Neutrophil (primary cell): ENCODE measurements at regions not wholly inside any gene's neighbourhood (a gene's known extent, or its start where the extent isn't known, plus 50 kb on each side); places are given as distances from the start of the nearest gene placed in this dataset.

Experiments used
- H3K27ac ChIP-seq: fragments of 200-600 bp; sonication (generic); 2 replicates; pipeline ENCODE4 v1.5.1; 2016; ENCODE audit warnings: mild to moderate bottlenecking, moderate library complexity
- H3K27me3 ChIP-seq: fragments of 200-600 bp; sonication (generic); 2 replicates; pipeline ENCODE4 v1.6.0; 2016; ENCODE audit warnings: mild to moderate bottlenecking
- H3K36me3 ChIP-seq: fragments of 200-600 bp; sonication (generic); 2 replicates; pipeline ENCODE4 v1.5.1; 2017
- H3K4me1 ChIP-seq, 2 experiments: fragments of 200-600 bp in 1 of 2; sonication (generic) in 1 of 2; 1 replicate in 1 of 2; 2 replicates in 1 of 2; pipeline versions ENCODE4 v1.5.1 to v1.6.1; 2013 to 2016; ENCODE audit warnings: low read depth in 1 of 2, low read length in 1 of 2, mild to moderate bottlenecking in 1 of 2, moderate library complexity in 1 of 2; ENCODE audit not compliant: control insufficient read depth in 1 of 2, insufficient read depth in 1 of 2
- H3K4me3 ChIP-seq, 2 experiments: fragments of 200-600 bp in 1 of 2; sonication (generic) in 1 of 2; 1 replicate in 1 of 2; 2 replicates in 1 of 2; pipeline ENCODE4 v1.5.1; 2013 to 2016; ENCODE audit warnings: low read depth in 1 of 2, low read length in 1 of 2, mild to moderate bottlenecking in 1 of 2, moderate library complexity in 1 of 2
- H3K9me3 ChIP-seq: fragments of 200-600 bp; sonication (generic); 2 replicates; pipeline ENCODE4 v1.5.1; 2016
- TF ChIP-seq, protein P1 (sequence below): fragments of 200-600 bp; sonication (generic); IDR thresholded peaks from 2 replicates; pipeline ENCODE4 v1.5.1; 2016; ENCODE audit warnings: antibody characterized with exemption

DNA sequence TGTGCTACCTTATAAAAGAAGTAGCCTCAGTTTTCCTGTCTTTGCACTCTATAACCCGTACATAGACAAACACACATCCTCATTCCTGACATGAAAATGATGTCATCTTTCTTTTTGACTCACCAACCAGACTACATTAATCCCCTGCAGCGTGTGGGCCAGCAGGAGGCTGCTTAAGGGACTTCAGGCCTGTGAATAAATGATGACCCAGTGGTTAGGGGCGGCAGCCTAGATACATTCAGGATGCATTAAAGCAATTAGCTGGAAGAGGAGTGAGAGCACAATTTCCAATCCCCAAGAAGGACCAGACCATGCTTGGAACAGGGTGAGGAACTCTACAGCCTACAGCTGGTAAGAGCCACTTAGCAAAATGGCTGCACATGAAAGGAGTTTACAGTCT is 57.3 kb upstream of the KLF7 start:
- TF ChIP-seq, protein P1, sequence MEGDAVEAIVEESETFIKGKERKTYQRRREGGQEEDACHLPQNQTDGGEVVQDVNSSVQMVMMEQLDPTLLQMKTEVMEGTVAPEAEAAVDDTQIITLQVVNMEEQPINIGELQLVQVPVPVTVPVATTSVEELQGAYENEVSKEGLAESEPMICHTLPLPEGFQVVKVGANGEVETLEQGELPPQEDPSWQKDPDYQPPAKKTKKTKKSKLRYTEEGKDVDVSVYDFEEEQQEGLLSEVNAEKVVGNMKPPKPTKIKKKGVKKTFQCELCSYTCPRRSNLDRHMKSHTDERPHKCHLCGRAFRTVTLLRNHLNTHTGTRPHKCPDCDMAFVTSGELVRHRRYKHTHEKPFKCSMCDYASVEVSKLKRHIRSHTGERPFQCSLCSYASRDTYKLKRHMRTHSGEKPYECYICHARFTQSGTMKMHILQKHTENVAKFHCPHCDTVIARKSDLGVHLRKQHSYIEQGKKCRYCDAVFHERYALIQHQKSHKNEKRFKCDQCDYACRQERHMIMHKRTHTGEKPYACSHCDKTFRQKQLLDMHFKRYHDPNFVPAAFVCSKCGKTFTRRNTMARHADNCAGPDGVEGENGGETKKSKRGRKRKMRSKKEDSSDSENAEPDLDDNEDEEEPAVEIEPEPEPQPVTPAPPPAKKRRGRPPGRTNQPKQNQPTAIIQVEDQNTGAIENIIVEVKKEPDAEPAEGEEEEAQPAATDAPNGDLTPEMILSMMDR = no peak
- no peaks in the 10 kb centered on the region for H3K36me3 ChIP-seq
- no peaks in the 10 kb centered on the region for H3K4me1 ChIP-seq
- no peak overlapping the region for H3K4me3 ChIP-seq
- H3K27ac ChIP-seq = no peak overlapping the region
- no peaks in the 10 kb centered on the region for H3K27me3 ChIP-seq
- no peaks in the 10 kb centered on the region for H3K9me3 ChIP-seq

DNA sequence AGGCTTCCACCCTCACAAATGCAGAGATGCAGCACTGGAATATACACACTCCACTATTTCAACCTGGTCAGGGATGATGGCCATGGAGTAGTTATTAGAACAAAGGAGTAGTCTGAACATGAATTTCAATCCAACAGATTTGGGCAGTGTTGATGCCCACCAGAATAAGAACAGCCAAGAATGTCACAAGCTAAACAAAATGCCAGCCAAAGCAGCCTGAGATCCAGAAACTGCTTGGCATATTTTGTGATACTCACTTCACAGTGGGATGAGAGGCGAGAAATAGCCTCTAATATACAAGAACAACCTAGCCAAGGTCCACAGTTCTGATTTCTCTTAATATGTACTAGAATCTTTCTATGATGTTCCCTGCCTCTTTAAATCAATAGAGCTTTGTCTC is 58.6 kb upstream of the KLF7 start:
- H3K4me1 ChIP-seq = no peaks in the 10 kb centered on the region
- H3K27me3 ChIP-seq = no peaks in the 10 kb centered on the region
- H3K4me3 ChIP-seq = no peak overlapping the region
- no peak overlapping the region for H3K27ac ChIP-seq
- H3K36me3 ChIP-seq = no peaks in the 10 kb centered on the region
- TF ChIP-seq, protein P1 = no peak
- no peaks in the 10 kb centered on the region for H3K9me3 ChIP-seq

- Histone ChIP-seq H3K4me1 (no peaks in the 10 kb centered on the region), H3K4me3 (no peak overlapping the region), H3K27ac (no peak overlapping the region), H3K36me3 (no peaks in the 10 kb centered on the region), H3K27me3 (no peaks in the 10 kb centered on the region), H3K9me3 (no peaks in the 10 kb centered on the region)
- TF ChIP-seq, protein P1 = no peak
These were observed 59.2 kb upstream of the KLF7 start for GRCh38 chr2:207224791-207225482.

DNA sequence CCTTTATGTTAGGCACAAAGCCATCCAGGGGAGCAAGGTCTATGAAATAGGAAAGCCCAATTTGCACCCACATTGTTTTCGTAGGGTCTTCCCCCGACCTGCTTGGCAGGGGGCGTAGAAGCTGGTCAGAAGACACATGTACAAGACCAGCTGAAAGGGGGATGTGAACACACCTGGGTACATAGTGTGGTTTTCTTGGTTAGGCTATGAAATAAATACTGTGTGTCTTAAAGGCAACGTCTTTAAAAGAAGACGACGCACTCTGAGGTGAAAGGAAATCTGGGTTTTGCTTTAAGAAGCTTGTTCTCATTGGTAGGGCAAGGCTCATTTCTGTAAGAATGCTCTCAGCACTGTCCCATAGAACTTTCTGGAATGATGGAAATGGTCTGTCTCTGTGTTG is 60.0 kb upstream of the KLF7 start:
- Histone ChIP-seq H3K4me3 (no peak overlapping the region), H3K27ac (no peak overlapping the region), H3K9me3 (no peaks in the 10 kb centered on the region), H3K4me1 (peaks cover 7% of the 10 kb centered on the region in 2 experiments), H3K27me3 (no peaks in the 10 kb centered on the region), H3K36me3 (no peaks in the 10 kb centered on the region)
- TF ChIP-seq, protein P1 = no peak

- Histone ChIP-seq H3K36me3 (no peaks in the 10 kb centered on the region), H3K4me1 (peaks cover 12% of the 10 kb centered on the region in 2 experiments), H3K4me3 (no peak overlapping the region), H3K27me3 (no peaks in the 10 kb centered on the region), H3K27ac (no peak overlapping the region), H3K9me3 (no peaks in the 10 kb centered on the region)
- TF ChIP-seq, protein P1 = no peak
These were observed 60.5 kb upstream of the KLF7 start for GRCh38 chr2:207226243-207226642.
